ENCODE measurements at regions not wholly inside any gene's neighbourhood (a gene's known extent, or its start where the extent isn't known, plus 50 kb on each side); places are given as distances from the start of the nearest gene placed in this dataset.

GRCh38 chr15:35911052-35911777, 365.2 kb upstream of the DPH6 start:
- DNase-seq = no peak
- no peak for ATAC-seq
- H3K9me3 Mint-ChIP-seq = peaks cover 10 to 16% of the 10 kb centered on the region in 2 donors
- H3K4me3 Mint-ChIP-seq = no peak overlapping the region
- H3K27ac Mint-ChIP-seq = no peak overlapping the region
- no peaks in the 10 kb centered on the region for H3K4me1 Mint-ChIP-seq
- no peaks in the 10 kb centered on the region for H3K27me3 Mint-ChIP-seq

DNA sequence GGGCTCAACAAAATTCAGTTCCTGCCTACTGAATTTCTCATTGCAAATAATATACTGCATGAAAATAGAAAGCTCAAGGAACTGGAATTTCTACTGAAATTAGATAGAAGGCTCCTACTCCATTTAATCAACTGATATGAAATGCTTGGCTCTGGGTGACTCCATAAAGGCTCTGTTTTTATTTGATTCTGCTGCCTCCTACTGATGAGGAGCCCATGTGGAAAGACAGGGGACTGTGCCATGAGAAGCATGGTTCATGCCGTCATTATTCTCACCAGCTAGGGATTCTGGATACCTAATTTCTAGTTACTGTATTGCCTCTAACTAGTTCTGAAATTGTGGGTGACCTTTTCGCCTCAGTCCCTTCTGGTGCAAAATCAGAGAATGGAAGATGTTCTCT, 366.2 kb upstream of the DPH6 start:
- no peaks in the 10 kb centered on the region for H3K27me3 Mint-ChIP-seq
- peaks cover 14 to 16% of the 10 kb centered on the region in 2 donors for H3K9me3 Mint-ChIP-seq
- H3K4me1 Mint-ChIP-seq = no peaks in the 10 kb centered on the region
- H3K4me3 Mint-ChIP-seq = no peak overlapping the region
- H3K27ac Mint-ChIP-seq = no peak overlapping the region
- no peak for ATAC-seq
- DNase-seq = no peak

GRCh38 chr15:35914573-35914972, 368.6 kb upstream of the DPH6 start:
- H3K4me3 Mint-ChIP-seq = no peak overlapping the region
- H3K4me1 Mint-ChIP-seq = no peaks in the 10 kb centered on the region
- H3K27ac Mint-ChIP-seq = no peak overlapping the region
- H3K27me3 Mint-ChIP-seq = no peaks in the 10 kb centered on the region
- no peak for DNase-seq
- H3K9me3 Mint-ChIP-seq = peaks cover 24 to 26% of the 10 kb centered on the region in 2 donors
- ATAC-seq = no peak

DNA sequence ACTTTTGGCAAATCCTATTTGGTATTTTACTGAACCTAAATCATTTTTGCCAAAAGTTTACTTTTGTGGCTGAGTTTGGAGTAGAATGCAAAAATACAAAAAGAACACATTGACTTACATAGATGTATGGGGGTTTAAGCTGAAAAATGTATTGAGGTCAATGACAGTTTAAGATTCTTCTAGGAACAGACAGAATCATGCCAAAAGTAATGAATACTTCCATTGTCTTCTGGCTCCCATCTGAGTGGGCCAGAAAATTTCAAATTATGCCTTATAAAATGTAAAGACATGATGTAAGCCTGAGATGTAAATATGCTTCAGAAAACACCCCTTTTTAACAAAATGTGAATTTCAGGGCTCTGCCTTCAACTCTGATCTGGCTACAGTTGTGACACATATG, 375.1 kb upstream of the DPH6 start:
- DNase-seq (no peak), ATAC-seq (no peak)
- no peaks in the 10 kb centered on the region for H3K27me3 Mint-ChIP-seq
- H3K9me3 Mint-ChIP-seq = peaks cover 8 to 17% of the 10 kb centered on the region in 2 donors
- no peaks in the 10 kb centered on the region for H3K4me1 Mint-ChIP-seq
- H3K27ac Mint-ChIP-seq = no peak overlapping the region
- H3K4me3 Mint-ChIP-seq = no peak overlapping the region

- H3K4me3 Mint-ChIP-seq = no peak overlapping the region
These were observed 379.5 kb upstream of the DPH6 start for GRCh38 chr15:35925275-35926006.

DNA sequence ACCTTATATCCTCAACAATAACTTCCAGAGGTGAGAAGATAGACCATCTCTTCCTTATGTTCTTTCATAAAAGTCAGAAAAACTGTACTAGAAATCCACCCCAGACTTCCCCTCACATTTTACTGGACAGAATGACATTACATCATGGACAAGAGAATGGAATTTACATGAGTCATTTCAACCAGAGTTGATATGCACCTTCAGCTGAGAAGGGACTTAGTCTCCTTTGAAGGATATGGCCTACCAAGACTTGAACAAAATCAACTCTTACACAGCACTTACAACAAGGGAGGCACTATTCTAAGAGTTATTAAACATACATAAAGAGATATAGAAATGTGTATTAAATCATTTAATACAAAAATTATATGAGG, 380.0 kb upstream of the DPH6 start:
- ATAC-seq (no peak), DNase-seq (no peak)
- Mint-ChIP-seq H3K4me3 (no peak overlapping the region), H3K9me3 (no peaks in the 10 kb centered on the region), H3K27ac (no peak overlapping the region), H3K27me3 (no peaks in the 10 kb centered on the region), H3K4me1 (no peaks in the 10 kb centered on the region)

More at GRCh38 chr15:35925275-35926006, 379.5 kb upstream of the DPH6 start:
- no peak for ATAC-seq
- DNase-seq = no peak
- Mint-ChIP-seq H3K27ac (no peak overlapping the region), H3K27me3 (no peaks in the 10 kb centered on the region), H3K9me3 (no peaks in the 10 kb centered on the region), H3K4me1 (no peaks in the 10 kb centered on the region)

DNA sequence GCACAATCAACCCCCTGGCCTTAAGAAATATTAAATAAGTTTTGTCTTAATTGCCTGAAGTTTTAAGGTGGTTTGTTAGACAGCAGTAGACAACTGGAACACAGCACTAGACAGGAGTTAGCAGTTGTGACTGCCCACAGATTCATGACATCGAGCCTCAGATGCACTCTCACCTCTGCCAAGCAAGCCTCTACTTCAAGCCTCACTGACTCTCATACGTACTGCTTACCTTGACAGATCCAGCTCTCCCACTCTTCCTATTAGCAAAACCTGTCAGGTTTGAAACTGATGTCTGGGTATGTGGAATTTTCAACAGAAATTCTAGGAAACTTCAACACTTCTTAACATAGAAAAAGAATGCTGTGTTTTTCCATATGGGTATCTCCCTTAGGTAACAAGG, 382.9 kb upstream of the DPH6 start:
- no peaks in the 10 kb centered on the region for H3K4me1 Mint-ChIP-seq
- ATAC-seq (no peak), DNase-seq (no peak)
- no peak overlapping the region for H3K4me3 Mint-ChIP-seq
- H3K9me3 Mint-ChIP-seq = no peaks in the 10 kb centered on the region
- no peaks in the 10 kb centered on the region for H3K27me3 Mint-ChIP-seq
- H3K27ac Mint-ChIP-seq = no peak overlapping the region

- Mint-ChIP-seq H3K4me1 (no peaks in the 10 kb centered on the region), H3K27ac (no peak overlapping the region), H3K4me3 (no peak overlapping the region), H3K9me3 (no peaks in the 10 kb centered on the region), H3K27me3 (no peaks in the 10 kb centered on the region)
- DNase-seq (no peak), ATAC-seq (no peak)
These were observed 383.9 kb upstream of the DPH6 start for GRCh38 chr15:35929740-35930444.

- DNase-seq (no peak), ATAC-seq (no peak)
- H3K27ac Mint-ChIP-seq = no peak overlapping the region
These were observed 385.9 kb upstream of the DPH6 start for GRCh38 chr15:35931799-35932341.

GRCh38 chr15:35932531-35932930, 386.6 kb upstream of the DPH6 start:
- Mint-ChIP-seq H3K27me3 (no peaks in the 10 kb centered on the region), H3K4me1 (no peaks in the 10 kb centered on the region), H3K9me3 (no peaks in the 10 kb centered on the region), H3K4me3 (no peak overlapping the region), H3K27ac (no peak overlapping the region)
- no peak for ATAC-seq
- no peak for DNase-seq

More at GRCh38 chr15:35931799-35932341, 385.9 kb upstream of the DPH6 start:
- Mint-ChIP-seq H3K4me1 (no peaks in the 10 kb centered on the region), H3K27me3 (no peaks in the 10 kb centered on the region), H3K4me3 (no peak overlapping the region), H3K9me3 (no peaks in the 10 kb centered on the region)

- ATAC-seq = no peak
These were observed 387.6 kb upstream of the DPH6 start for GRCh38 chr15:35933531-35933930.

DNA sequence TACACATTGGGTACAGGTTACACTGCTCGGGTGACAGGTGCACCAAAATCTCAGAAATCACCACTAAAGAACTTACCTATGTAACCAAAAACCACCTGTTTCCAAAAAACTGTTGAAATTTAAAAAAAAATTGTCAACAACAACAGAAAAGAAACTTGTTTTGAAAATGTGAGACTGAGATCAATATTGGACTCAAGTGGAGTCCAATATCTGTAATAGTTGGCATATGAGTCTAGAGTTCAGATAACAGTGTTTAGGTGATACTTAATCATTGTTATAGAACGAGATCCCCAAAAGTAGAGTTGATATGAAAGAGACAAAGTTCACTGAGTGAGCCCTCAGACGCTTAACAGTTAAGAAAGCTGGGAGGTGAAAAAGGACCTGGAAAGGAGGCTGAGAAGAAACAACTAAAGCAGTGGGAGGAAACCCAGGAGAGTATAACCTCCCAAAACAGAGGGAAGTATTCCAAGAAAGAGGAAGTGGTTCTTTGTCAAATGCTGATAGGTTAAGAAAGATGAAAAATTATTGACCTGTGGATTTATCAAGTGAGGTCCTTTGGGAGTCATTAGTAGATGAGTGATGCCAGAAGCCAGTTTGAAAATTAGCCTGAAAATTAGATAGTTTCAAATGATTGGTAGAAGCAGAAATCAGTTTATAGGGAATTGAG, 388.6 kb upstream of the DPH6 start:
- Mint-ChIP-seq H3K4me3 (no peak overlapping the region), H3K27ac (no peak overlapping the region), H3K27me3 (no peaks in the 10 kb centered on the region), H3K9me3 (no peaks in the 10 kb centered on the region), H3K4me1 (no peaks in the 10 kb centered on the region)
- ATAC-seq = no peak
- DNase-seq = no peak

More at GRCh38 chr15:35933531-35933930, 387.6 kb upstream of the DPH6 start:
- H3K27ac Mint-ChIP-seq = no peak overlapping the region
- no peaks in the 10 kb centered on the region for H3K9me3 Mint-ChIP-seq
- H3K4me3 Mint-ChIP-seq = no peak overlapping the region
- no peaks in the 10 kb centered on the region for H3K27me3 Mint-ChIP-seq
- no peaks in the 10 kb centered on the region for H3K4me1 Mint-ChIP-seq
- no peak for DNase-seq

DNA sequence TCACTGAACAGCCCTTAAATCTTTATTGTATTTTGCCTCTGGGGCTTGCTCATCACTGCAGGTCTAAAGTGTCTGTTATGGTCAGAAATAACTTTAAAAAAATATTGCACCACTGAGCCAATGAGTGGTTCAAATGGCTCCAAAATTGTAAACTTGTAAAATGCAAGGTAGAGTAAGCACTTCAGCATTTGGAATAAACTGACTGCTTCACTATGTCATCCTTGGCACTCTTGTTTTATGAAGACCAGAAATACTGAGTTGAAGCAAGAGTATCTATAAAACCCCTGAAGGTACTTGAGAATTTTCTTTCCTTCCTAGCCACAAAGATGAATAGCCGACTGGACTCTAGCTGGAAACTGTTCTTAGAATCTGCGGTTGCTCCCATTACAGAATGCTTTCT, 390.3 kb upstream of the DPH6 start:
- ATAC-seq = no peak
- Mint-ChIP-seq H3K4me1 (no peaks in the 10 kb centered on the region), H3K9me3 (no peaks in the 10 kb centered on the region), H3K27ac (no peak overlapping the region), H3K27me3 (no peaks in the 10 kb centered on the region), H3K4me3 (no peak overlapping the region)
- no peak for DNase-seq

GRCh38 chr15:35937380-35937779, 391.4 kb upstream of the DPH6 start:
- H3K27ac Mint-ChIP-seq = no peak overlapping the region
- no peaks in the 10 kb centered on the region for H3K9me3 Mint-ChIP-seq

GRCh38 chr15:35944945-35945585, 399.1 kb upstream of the DPH6 start:
- no peak overlapping the region for H3K27ac Mint-ChIP-seq
- DNase-seq (no peak), ATAC-seq (no peak)
- no peak overlapping the region for H3K4me3 Mint-ChIP-seq
- no peaks in the 10 kb centered on the region for H3K4me1 Mint-ChIP-seq
- peaks cover 0 to 8% of the 10 kb centered on the region in 2 donors for H3K9me3 Mint-ChIP-seq
- H3K27me3 Mint-ChIP-seq = no peaks in the 10 kb centered on the region

More at GRCh38 chr15:35937380-35937779, 391.4 kb upstream of the DPH6 start:
- no peak overlapping the region for H3K4me3 Mint-ChIP-seq
- no peaks in the 10 kb centered on the region for H3K27me3 Mint-ChIP-seq
- ATAC-seq (no peak), DNase-seq (no peak)
- H3K4me1 Mint-ChIP-seq = no peaks in the 10 kb centered on the region
